HCT116 (cell line): ENCODE measurements at regions not wholly inside any gene's neighbourhood (a gene's known extent, or its start where the extent isn't known, plus 50 kb on each side); places are given as distances from the start of the nearest gene placed in this dataset.

Experiments
- ATAC-seq: fragments of 200-7000 bp; cut with Tn5 transposase; 2 replicates; pipeline ENCODE4 v1.9.1; 2020; ENCODE audit warnings: mild to moderate bottlenecking, moderate library complexity
- BruUV-seq: library from RNA; stranded (reverse); fragments of 400-500 nt; replicated peaks from 2 replicates; lab custom pipeline; 2021; lab: Mats Ljungman, UMichigan
- CTCF ChIA-PET: fragments of 300-600 bp; sonication (Branson Sonifier 250); formaldehyde crosslinking; loops from one replicate; lab custom pipeline; 2021; ENCODE audit warnings: antibody characterized with exemption; lab: Charles Lee
- POLR2A ChIA-PET: fragments of 300-600, 350-600 bp; sonication (Branson Sonifier 250); formaldehyde crosslinking; loops from one replicate; lab custom pipeline; 2021; ENCODE audit warnings: antibody characterized with exemption; lab: Charles Lee
- RAD21 ChIA-PET, 2 experiments: fragments of 300-600 bp; sonication (Branson Sonifier 250); formaldehyde crosslinking; loops; one replicate each; lab custom pipeline; 2023; ENCODE audit warnings: low total read pairs in 2 of 2; ENCODE audit not compliant: uncharacterized antibody in 2 of 2, unreplicated experiment in 2 of 2, low non-redundant PET in 1 of 2; lab: Charles Lee
- DNase-seq: peaks from one replicate; pipeline ENCODE4 v3.0.0-alpha.2; 2010; ENCODE audit warnings: low read depth, low spot score
- H2AFZ ChIP-seq: fragments of 200-600 bp; shearing (Covaris generic), sonication (generic); 2 replicates; pipeline ENCODE4 v1.6.1; 2017; ENCODE audit warnings: low read depth, mixed run types, mixed read lengths, antibody characterized with exemption, low read length; ENCODE audit not compliant: poor library complexity, severe bottlenecking
- H3K27ac ChIP-seq: 2 replicates; pipeline ENCODE4 v1.5.1; 2012; ENCODE audit warnings: low read depth, low read length
- H3K27me3 ChIP-seq: fragments of 200-600 bp; sonication (generic); 2 replicates; pipeline ENCODE4 v1.6.1; 2016; ENCODE audit warnings: mixed run types, low read length, mixed read lengths; ENCODE audit not compliant: insufficient read depth
- H3K36me3 ChIP-seq, 2 experiments: fragments of 200-500 bp in 1 of 2; fragments of 200-600 bp in 1 of 2; sonication (Bioruptor generic) in 1 of 2; sonication (generic) in 1 of 2; 2 replicates each; pipeline versions ENCODE4 v1.5.1 to v1.6.1; 2014 to 2016; ENCODE audit warnings: low read length in 2 of 2, inconsistent platforms in 1 of 2, mixed read lengths in 1 of 2, mixed run types in 1 of 2; ENCODE audit not compliant: insufficient read depth in 2 of 2, control insufficient read depth in 1 of 2
- H3K4me1 ChIP-seq, 2 experiments: fragments of 200-600 bp in 1 of 2; sonication (generic) in 1 of 2; 2 replicates each; pipeline versions ENCODE4 v1.5.1 to v1.6.1; 2012 to 2017; ENCODE audit warnings: low read length in 2 of 2, inconsistent platforms in 1 of 2, mild to moderate bottlenecking in 1 of 2, mixed read lengths in 1 of 2, mixed run types in 1 of 2, moderate library complexity in 1 of 2; ENCODE audit not compliant: insufficient read depth in 2 of 2, control insufficient read depth in 1 of 2
- H3K4me2 ChIP-seq: fragments of 200-600 bp; sonication (generic); 2 replicates; pipeline ENCODE4 v1.6.1; 2017; ENCODE audit warnings: mixed run types, low read length, mixed read lengths
- H3K4me3 ChIP-seq, 2 experiments: fragments of 200-600 bp in 1 of 2; sonication (generic) in 1 of 2; replicated peaks in 1 of 2; 2 replicates each; pipeline ENCODE4 v1.5.1; 2011 to 2016; ENCODE audit warnings: low read length in 2 of 2, control low read depth in 1 of 2, low read depth in 1 of 2, mild to moderate bottlenecking in 1 of 2, mixed read lengths in 1 of 2, mixed run types in 1 of 2
- H3K79me2 ChIP-seq: fragments of 200-600 bp; sonication (generic); 2 replicates; pipeline ENCODE4 v1.6.1; 2017; ENCODE audit warnings: mild to moderate bottlenecking, mixed run types, low read length, moderate library complexity, mixed read lengths; ENCODE audit not compliant: insufficient read depth
- H3K9ac ChIP-seq: fragments of 200-600 bp; sonication (generic); 2 replicates; pipeline ENCODE4 v1.6.1; 2016; ENCODE audit warnings: low read length, mixed read lengths
- H3K9me2 ChIP-seq: fragments of 200-600 bp; sonication (generic), shearing (Covaris generic); 2 replicates; pipeline ENCODE4 v1.6.1; 2017; ENCODE audit warnings: mixed run types, mild to moderate bottlenecking, moderate library complexity; ENCODE audit not compliant: insufficient read depth
- H3K9me3 ChIP-seq, 2 experiments: fragments of 200-500 bp in 1 of 2; fragments of 200-600 bp in 1 of 2; sonication (Bioruptor generic) in 1 of 2; sonication (generic) in 1 of 2; 2 replicates each; pipeline ENCODE4 v1.6.1; 2014 to 2017; ENCODE audit warnings: low read length in 2 of 2, mixed read lengths in 2 of 2, inconsistent platforms in 1 of 2, low read depth in 1 of 2, mild to moderate bottlenecking in 1 of 2, mixed run types in 1 of 2, moderate library complexity in 1 of 2; ENCODE audit not compliant: control insufficient read depth in 1 of 2, insufficient read depth in 1 of 2
- H4K20me1 ChIP-seq: fragments of 200-600 bp; sonication (generic), shearing (Covaris generic); 2 replicates; pipeline ENCODE4 v1.6.1; 2017; ENCODE audit warnings: mixed run types, mild to moderate bottlenecking, moderate library complexity; ENCODE audit not compliant: insufficient read depth
- CBX3 ChIP-seq: IDR thresholded peaks from 2 replicates; pipeline ENCODE4 v1.6.1; 2012; ENCODE audit warnings: low read depth
- EZH2phosphoT487 ChIP-seq: fragments of 200-600 bp; IDR thresholded peaks from 2 replicates; pipeline ENCODE4 v1.6.1; 2018; ENCODE audit warnings: antibody characterized with exemption, borderline replicate concordance
- POLR2A ChIP-seq: IDR thresholded peaks from 2 replicates; pipeline ENCODE4 v1.7.0; 2011; ENCODE audit warnings: borderline replicate concordance; ENCODE audit not compliant: insufficient read depth, insufficient read length; ENCODE audit errors: extremely low read depth
- RAD21 ChIP-seq: IDR thresholded peaks from 2 replicates; pipeline ENCODE4 v1.6.1; 2012; ENCODE audit warnings: low read depth, mild to moderate bottlenecking
- SIN3A ChIP-seq: IDR thresholded peaks from 2 replicates; pipeline ENCODE4 v1.6.1; 2012; ENCODE audit warnings: low read depth
- SRF ChIP-seq: IDR thresholded peaks from 2 replicates; pipeline ENCODE4 v1.6.1; 2012; ENCODE audit warnings: low read depth
- YY1 ChIP-seq: IDR thresholded peaks from 2 replicates; pipeline ENCODE4 v1.6.1; 2011; ENCODE audit warnings: low read length, low read depth, moderate library complexity, mild to moderate bottlenecking; ENCODE audit not compliant: insufficient replicate concordance; ENCODE audit errors: extremely low read depth
- ZNF274 ChIP-seq: fragments of 200-500 bp; sonication (Bioruptor generic); IDR thresholded peaks from 2 replicates; pipeline ENCODE4 v1.6.1; 2014; ENCODE audit warnings: mild to moderate bottlenecking, low read depth, low read length, inconsistent platforms
- intact Hi-C: fragments of 100-400 bp; cut with micrococcal nuclease; formaldehyde crosslinking; loops from 2 replicates; pipeline ENCODE4 v1.10.0; 2022
- TF ChIP-seq, protein P1 (sequence below): IDR thresholded peaks from 2 replicates; pipeline ENCODE4 v1.6.1; 2012
- TF ChIP-seq, protein P2 (sequence below), 3 experiments: fragments of 200-600 bp in 1 of 3; sonication (generic) in 1 of 3; IDR thresholded peaks in 2 of 3; conservative IDR thresholded peaks in 1 of 3; 2 replicates each; pipeline ENCODE4 v1.5.1; 2012 to 2017; ENCODE audit warnings: low read depth in 2 of 3, low read length in 2 of 3, antibody characterized with exemption in 1 of 3, borderline replicate concordance in 1 of 3, control low read depth in 1 of 3, mild to moderate bottlenecking in 1 of 3, mixed read lengths in 1 of 3, mixed run types in 1 of 3, moderate library complexity in 1 of 3; ENCODE audit not compliant: insufficient read depth in 1 of 3

DNA sequence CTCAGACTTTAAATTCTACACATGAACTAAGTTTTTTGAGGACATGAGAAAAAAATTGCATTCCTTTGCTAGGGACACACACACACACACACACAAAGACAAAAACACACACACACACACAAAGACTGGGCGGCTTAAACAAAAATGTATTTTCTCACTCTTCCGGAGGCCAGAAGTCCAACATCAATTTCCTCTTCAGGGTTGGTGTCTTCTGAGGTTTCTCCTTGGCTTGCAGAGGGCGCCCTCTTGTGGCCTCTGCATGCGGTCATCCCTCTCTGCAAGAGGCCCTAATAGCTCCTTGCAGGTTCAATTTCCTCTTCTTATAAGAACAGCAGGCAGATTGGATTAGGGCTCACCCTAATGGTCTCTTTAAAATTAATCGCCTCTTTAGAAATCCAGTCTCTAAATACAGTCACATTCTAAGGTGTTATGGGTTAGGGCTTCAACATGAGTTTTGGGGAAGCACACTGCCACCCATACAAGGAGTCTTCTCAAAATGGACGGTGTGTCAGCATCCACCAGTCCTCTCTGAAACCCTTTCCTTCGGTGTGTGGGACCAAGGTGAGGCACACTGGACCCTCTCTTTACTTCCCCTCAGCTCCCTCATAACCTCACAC lies 61.4 kb downstream of the GPR6 start:
- RAD21 ChIA-PET: interaction anchor here (0.6 to 2.3 kb wide), 15 partner anchors 11 to 512 kb away, joined by 3 to 23 read pairs (median 5); no protein-coding TSS in a partner anchor

More for the DNA sequence above, 61.4 kb downstream of the GPR6 start:
- peak overlapping the region; percentile 28 for H3K9ac ChIP-seq
- DNase-seq (peak; percentile 80), ATAC-seq (peak; percentile 91)
- H3K36me3 ChIP-seq: no peaks in the 10 kb centered on the region
- peak overlapping the region in 1 of 2 experiments; percentile 29; a peak in 1 of 4 replicates for H3K4me3 ChIP-seq
- no peaks in the 10 kb centered on the region for H4K20me1 ChIP-seq
- peak overlapping the region; percentile 65 for H3K4me2 ChIP-seq
- H3K9me3 ChIP-seq: no peaks in the 10 kb centered on the region
- H3K27ac ChIP-seq: no peak overlapping the region
- peak overlapping the region; percentile 82 for H2AFZ ChIP-seq
- no peaks in the 10 kb centered on the region for H3K9me2 ChIP-seq
- intact Hi-C loops: loop anchor here (1.0 to 10.0 kb wide), 4 partner anchors 147 to 512 kb away; no protein-coding TSS in a partner anchor
- ChIA-PET CTCF (interaction anchor here (0.6 to 4.6 kb wide), 45 partner anchors 10 to 852 kb away, joined by 3 to 116 read pairs (median 4); partner anchors contain the start of genes AK9 and FIG4), POLR2A (interaction anchor here (0.6 to 1.9 kb wide), 6 partner anchors 147 to 529 kb away, joined by 3 to 5 read pairs (median 3); no protein-coding TSS in a partner anchor)
- H3K27me3 ChIP-seq: no peaks in the 10 kb centered on the region
- no peak for TF ChIP-seq POLR2A
- TF ChIP-seq, protein P1, sequence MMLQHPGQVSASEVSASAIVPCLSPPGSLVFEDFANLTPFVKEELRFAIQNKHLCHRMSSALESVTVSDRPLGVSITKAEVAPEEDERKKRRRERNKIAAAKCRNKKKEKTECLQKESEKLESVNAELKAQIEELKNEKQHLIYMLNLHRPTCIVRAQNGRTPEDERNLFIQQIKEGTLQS: no peak
- TF ChIP-seq SRF: no peak
- no peak for TF ChIP-seq SIN3A
- TF ChIP-seq, protein P2, sequence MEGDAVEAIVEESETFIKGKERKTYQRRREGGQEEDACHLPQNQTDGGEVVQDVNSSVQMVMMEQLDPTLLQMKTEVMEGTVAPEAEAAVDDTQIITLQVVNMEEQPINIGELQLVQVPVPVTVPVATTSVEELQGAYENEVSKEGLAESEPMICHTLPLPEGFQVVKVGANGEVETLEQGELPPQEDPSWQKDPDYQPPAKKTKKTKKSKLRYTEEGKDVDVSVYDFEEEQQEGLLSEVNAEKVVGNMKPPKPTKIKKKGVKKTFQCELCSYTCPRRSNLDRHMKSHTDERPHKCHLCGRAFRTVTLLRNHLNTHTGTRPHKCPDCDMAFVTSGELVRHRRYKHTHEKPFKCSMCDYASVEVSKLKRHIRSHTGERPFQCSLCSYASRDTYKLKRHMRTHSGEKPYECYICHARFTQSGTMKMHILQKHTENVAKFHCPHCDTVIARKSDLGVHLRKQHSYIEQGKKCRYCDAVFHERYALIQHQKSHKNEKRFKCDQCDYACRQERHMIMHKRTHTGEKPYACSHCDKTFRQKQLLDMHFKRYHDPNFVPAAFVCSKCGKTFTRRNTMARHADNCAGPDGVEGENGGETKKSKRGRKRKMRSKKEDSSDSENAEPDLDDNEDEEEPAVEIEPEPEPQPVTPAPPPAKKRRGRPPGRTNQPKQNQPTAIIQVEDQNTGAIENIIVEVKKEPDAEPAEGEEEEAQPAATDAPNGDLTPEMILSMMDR (IDR thresholded peaks at IDR 0.05 in 2 of 3, conservative IDR thresholded peaks at IDR 0.05 in 1 of 3; ENCODE audit: borderline replicate concordance in 1 of 3, insufficient read depth in 1 of 3, low read depth in 2 of 3, low read length in 2 of 3): peak; percentile 89 to 98 (median 98)
- TF ChIP-seq RAD21: peak; percentile 99
- TF ChIP-seq CBX3: peak; percentile 18; the same call in 1 of the 2 replicates
- TF ChIP-seq YY1: peak; percentile 76
- no peak for TF ChIP-seq ZNF274
- no peak for TF ChIP-seq EZH2phosphoT487
- peaks cover 2 to 19% of the 10 kb centered on the region in 2 experiments; a peak in 3 of 4 replicates for H3K4me1 ChIP-seq
- BruUV-seq: no TSS peak
- H3K79me2 ChIP-seq: no peaks in the 10 kb centered on the region
